ENCODE measurements at regions not wholly inside any gene's neighbourhood (a gene's known extent, or its start where the extent isn't known, plus 50 kb on each side); places are given as distances from the start of the nearest gene placed in this dataset.

GRCh38 chr2:195006856-195007255 is 650.2 kb upstream of the SLC39A10 start:
- Histone ChIP-seq H4K8ac (ENCODE audit: extremely low read depth, insufficient read depth, low read length) (no peak overlapping the region), H3K18ac (ENCODE audit: extremely low read depth, low read length) (no peak overlapping the region), H3K79me1 (ENCODE audit: low read depth, low read length) (no peaks in the 10 kb centered on the region), H3K56ac (replicated peaks; ENCODE audit: insufficient read length, low read depth, low read length) (no peak overlapping the region), H4K91ac (replicated peaks; ENCODE audit: insufficient read length, low read length) (no peak overlapping the region), H3K27me3 (replicated peaks in 1 of 4; ENCODE audit: control insufficient read depth in 3 of 4, extremely low read depth in 1 of 4, insufficient read depth in 3 of 4, low read length in 3 of 4) (no peaks in the 10 kb centered on the region), H3K4ac (replicated peaks; ENCODE audit: insufficient read length, low read depth, low read length) (no peak overlapping the region), H3K36me3 (ENCODE audit: control insufficient read depth in 2 of 4, insufficient read depth in 4 of 4, low read length in 3 of 4) (no peaks in the 10 kb centered on the region), H2AK5ac (ENCODE audit: low read depth, low read length) (no peak overlapping the region), H2AFZ (ENCODE audit: low read length) (no peak overlapping the region), H3K27ac (ENCODE audit: low read depth, low read length) (no peak overlapping the region), H4K20me1 (replicated peaks in 1 of 2; ENCODE audit: control insufficient read depth in 1 of 2, insufficient read depth in 2 of 2, low read length in 2 of 2) (no peaks in the 10 kb centered on the region), H3K23ac (ENCODE audit: insufficient read length) (no peak overlapping the region), H2BK120ac (replicated peaks; ENCODE audit: low read depth, low read length) (no peak overlapping the region), H3K9me3 (ENCODE audit: insufficient read depth in 2 of 2, low read depth in 1 of 2, low read length in 1 of 2) (no peaks in the 10 kb centered on the region), H2BK12ac (ENCODE audit: low read depth, low read length) (no peak overlapping the region), H3K4me1 (replicated peaks in 1 of 4; ENCODE audit: control insufficient read depth in 3 of 4, insufficient read depth in 4 of 4, low read length in 3 of 4) (no peaks in the 10 kb centered on the region), H2BK15ac (ENCODE audit: low read length) (no peak overlapping the region), H3K4me3 (ENCODE audit: extremely low read depth in 1 of 4, insufficient read depth in 2 of 4, low read depth in 3 of 4, low read length in 4 of 4) (no peak overlapping the region), H3K23me2 (ENCODE audit: low read depth, low read length) (no peaks in the 10 kb centered on the region), H2BK5ac (ENCODE audit: low read depth, low read length) (no peak overlapping the region), H2BK20ac (ENCODE audit: low read length) (no peak overlapping the region), H3K4me2 (ENCODE audit: insufficient read depth in 1 of 2, low read depth in 2 of 2, low read length in 2 of 2) (no peak overlapping the region), H3K9ac (replicated peaks in 1 of 4; ENCODE audit: extremely low read depth in 1 of 4, low read depth in 3 of 4, low read length in 3 of 4) (no peak overlapping the region), H3K14ac (ENCODE audit: insufficient read length) (no peak overlapping the region), H3K79me2 (ENCODE audit: control insufficient read depth in 1 of 2, insufficient read depth in 2 of 2, low read length in 2 of 2) (no peaks in the 10 kb centered on the region), H4K5ac (ENCODE audit: insufficient read length, low read depth, low read length) (no peak overlapping the region)
- CTCF ChIA-PET (ENCODE audit: partially characterized antibody): interaction anchor here (2.5 kb wide), 1 partner anchor 11 kb away, joined by 6 read pairs; no protein-coding TSS in a partner anchor
- TF ChIP-seq SRF (IDR thresholded peaks at IDR 0.05; ENCODE audit: low read depth, low read length) (no peak), SIX5 (IDR thresholded peaks at IDR 0.05; ENCODE audit: low read depth, low read length) (no peak), CTCF (IDR thresholded peaks at IDR 0.05; ENCODE audit: control extremely low read depth in 1 of 3, insufficient read depth in 1 of 3, low read depth in 1 of 3, low read length in 3 of 3) (no peak), JUND (IDR thresholded peaks at IDR 0.05; ENCODE audit: low read length) (no peak), E2F6 (IDR thresholded peaks at IDR 0.05) (no peak), CBX8 (IDR thresholded peaks at IDR 0.05; ENCODE audit: borderline replicate concordance, low read depth, low read length) (no peak), ATF2 (IDR thresholded peaks at IDR 0.05; ENCODE audit: low read length) (no peak), YY1 (IDR thresholded peaks at IDR 0.05; ENCODE audit: low read depth, low read length) (no peak)
- FAIRE-seq (no peak), DNase-seq (ENCODE audit: low read depth in 1 of 2, low spot score in 2 of 2) (no peak)
- POLR2A ChIA-PET (ENCODE audit: partially characterized antibody): no interaction called here
- WGBS, 2 experiments (ENCODE audit: extremely low coverage in 1 of 2, insufficient coverage in 1 of 2, insufficient read length in 1 of 2, insufficient replicate concordance in 2 of 2, low coverage in 1 of 2, low lambda C conversion rate in 2 of 2, missing lambda C conversion rate in 1 of 2): 73% methylated on average over 5 of the region's 5 CpGs; no CpG with 5 or more reads in 1 of the 2 experiments
